Epithelial cell of esophagus (primary cell): ENCODE measurements at regions not wholly inside any gene's neighbourhood (a gene's known extent, or its start where the extent isn't known, plus 50 kb on each side); places are given as distances from the start of the nearest gene placed in this dataset.

ENCODE experiments used
- DNase-seq: peaks from one replicate; pipeline ENCODE4 v3.0.0; 2010; ENCODE audit warnings: low read depth
- H3K4me3 ChIP-seq: 2 replicates; pipeline ENCODE4 v1.5.1; 2011; ENCODE audit warnings: mild to moderate bottlenecking, low read length, control low read depth
- TF ChIP-seq, protein P1 (sequence below): IDR thresholded peaks from 2 replicates; pipeline ENCODE4 v1.5.1; 2011; ENCODE audit warnings: low read depth, mild to moderate bottlenecking, low read length, control low read depth, inconsistent platforms; ENCODE audit not compliant: insufficient read depth; ENCODE audit errors: missing control alignments

- TF ChIP-seq, protein P1, sequence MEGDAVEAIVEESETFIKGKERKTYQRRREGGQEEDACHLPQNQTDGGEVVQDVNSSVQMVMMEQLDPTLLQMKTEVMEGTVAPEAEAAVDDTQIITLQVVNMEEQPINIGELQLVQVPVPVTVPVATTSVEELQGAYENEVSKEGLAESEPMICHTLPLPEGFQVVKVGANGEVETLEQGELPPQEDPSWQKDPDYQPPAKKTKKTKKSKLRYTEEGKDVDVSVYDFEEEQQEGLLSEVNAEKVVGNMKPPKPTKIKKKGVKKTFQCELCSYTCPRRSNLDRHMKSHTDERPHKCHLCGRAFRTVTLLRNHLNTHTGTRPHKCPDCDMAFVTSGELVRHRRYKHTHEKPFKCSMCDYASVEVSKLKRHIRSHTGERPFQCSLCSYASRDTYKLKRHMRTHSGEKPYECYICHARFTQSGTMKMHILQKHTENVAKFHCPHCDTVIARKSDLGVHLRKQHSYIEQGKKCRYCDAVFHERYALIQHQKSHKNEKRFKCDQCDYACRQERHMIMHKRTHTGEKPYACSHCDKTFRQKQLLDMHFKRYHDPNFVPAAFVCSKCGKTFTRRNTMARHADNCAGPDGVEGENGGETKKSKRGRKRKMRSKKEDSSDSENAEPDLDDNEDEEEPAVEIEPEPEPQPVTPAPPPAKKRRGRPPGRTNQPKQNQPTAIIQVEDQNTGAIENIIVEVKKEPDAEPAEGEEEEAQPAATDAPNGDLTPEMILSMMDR: no peak
- no peak for DNase-seq
- no peak overlapping the region for H3K4me3 ChIP-seq
Measured at GRCh38 chr4:144901141-144901540, 196.9 kb downstream of the ANAPC10 start.

DNA sequence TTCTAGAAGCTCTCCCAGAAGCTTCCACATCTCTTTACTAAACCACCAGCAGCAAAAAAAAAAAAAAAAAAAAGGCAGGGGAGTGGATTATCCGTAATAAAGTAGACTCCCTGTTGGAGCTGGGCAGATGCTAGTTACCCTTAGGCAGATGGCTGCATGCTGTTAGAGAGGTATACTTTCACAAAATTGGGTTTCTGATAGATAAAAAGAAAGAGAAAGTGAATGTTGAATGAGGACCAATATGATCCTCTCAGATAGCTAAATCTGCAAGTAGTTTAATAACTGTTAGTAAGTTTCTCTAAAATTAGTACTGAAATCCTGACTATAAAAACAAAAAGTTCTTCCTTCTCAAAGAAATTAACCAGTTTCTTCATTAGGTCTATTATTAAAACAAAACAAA is 195.4 kb downstream of the ANAPC10 start:
- no peak for DNase-seq
- H3K4me3 ChIP-seq: no peak overlapping the region
- TF ChIP-seq, protein P1: no peak

GRCh38 chr4:144903953-144904711 is 193.9 kb downstream of the ANAPC10 start:
- H3K4me3 ChIP-seq: no peak overlapping the region
- TF ChIP-seq, protein P1: no peak
- DNase-seq: peak; percentile 47

- no peak for DNase-seq
- TF ChIP-seq, protein P1: no peak
- H3K4me3 ChIP-seq: no peak overlapping the region
Measured at GRCh38 chr4:144905286-144905685, 192.7 kb downstream of the ANAPC10 start.

DNA sequence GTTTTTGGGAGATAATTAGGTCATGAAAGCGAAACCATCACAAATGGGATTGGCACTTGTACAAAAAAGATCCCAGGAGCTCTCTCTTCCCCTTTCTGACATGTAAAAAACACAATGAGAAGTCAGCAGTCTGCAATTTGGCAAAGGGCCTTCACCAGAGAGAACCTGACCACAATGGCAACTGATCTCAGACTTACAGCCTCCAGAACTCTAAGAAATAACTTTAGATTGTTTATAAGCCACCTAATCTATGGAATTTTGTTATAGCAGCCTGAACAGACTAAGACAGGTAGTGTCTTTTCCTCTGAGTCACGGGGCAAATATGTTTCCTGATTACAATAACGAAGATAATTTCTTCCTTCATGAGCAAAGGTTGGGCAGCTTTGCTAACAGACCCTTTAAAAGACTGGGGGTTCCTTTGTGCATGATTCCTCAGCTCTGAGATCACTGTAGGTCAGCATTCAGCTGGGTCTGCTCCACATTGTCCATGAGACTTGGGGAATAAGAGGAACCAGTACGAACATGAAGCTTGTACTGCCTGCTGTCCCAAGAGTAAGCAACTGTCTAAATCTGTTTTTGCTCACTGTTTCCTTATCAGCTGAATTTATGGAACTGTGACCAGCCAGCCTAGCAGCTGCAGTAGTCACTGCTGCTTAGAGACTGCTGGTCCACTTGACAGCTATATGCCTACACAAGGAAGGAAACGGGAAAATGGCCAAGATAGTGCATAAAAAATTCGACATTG is 191.6 kb downstream of the ANAPC10 start:
- TF ChIP-seq, protein P1: no peak
- DNase-seq: peak; percentile 24
- no peak overlapping the region for H3K4me3 ChIP-seq

GRCh38 chr4:144910723-144911122 is 187.3 kb downstream of the ANAPC10 start:
- no peak for DNase-seq
- H3K4me3 ChIP-seq: no peak overlapping the region
- TF ChIP-seq, protein P1: no peak
